Body of pancreas (tissue), 4 donors: ENCODE measurements at regions not wholly inside any gene's neighbourhood (a gene's known extent, or its start where the extent isn't known, plus 50 kb on each side); places are given as distances from the start of the nearest gene placed in this dataset.

Experiments
- ATAC-seq: fragments of 150-250 bp; one replicate; pipeline ENCODE4 v1.9.1; 2016
- DNase-seq, 4 donors: peaks; one replicate each; pipeline ENCODE4 v3.0.0-alpha.2; 2019
- H3K27ac ChIP-seq, 4 donors: fragments of 200-600 bp; sonication (generic); 1 replicate in 3 of 4; 2 replicates in 1 of 4; pipeline versions ENCODE4 v1.5.1 to v1.6.1; 2016 to 2019; ENCODE audit warnings: mild to moderate bottlenecking in 1 of 4, mixed read lengths in 1 of 4, moderate library complexity in 1 of 4
- H3K27me3 ChIP-seq, 2 donors: fragments of 200-600 bp; sonication (generic); one replicate each; pipeline ENCODE4 v1.6.0; 2016; ENCODE audit warnings: mild to moderate bottlenecking in 1 of 2
- H3K36me3 ChIP-seq, 2 donors: fragments of 200-600 bp; sonication (generic); replicated peaks in 1 of 2; 2 replicates each; pipeline ENCODE4 v1.5.1; 2016; ENCODE audit warnings: low read depth in 2 of 2; ENCODE audit not compliant: insufficient read depth in 1 of 2
- H3K4me1 ChIP-seq: fragments of 200-600 bp; sonication (generic); one replicate; pipeline ENCODE4 v1.6.0; 2016
- H3K4me3 ChIP-seq, 2 donors: fragments of 200-600 bp; sonication (generic); 1 replicate in 1 of 2; 2 replicates in 1 of 2; pipeline ENCODE4 v1.5.1; 2016 to 2019
- H3K9me3 ChIP-seq, 3 donors: fragments of 200-600 bp; sonication (generic); 1 replicate in 2 of 3; 2 replicates in 1 of 3; pipeline ENCODE4 v1.5.1; 2016
- POLR2A ChIP-seq, 3 donors: fragments of 450-650 bp; IDR thresholded peaks; one replicate each; pipeline ENCODE4 v1.6.1; 2016; ENCODE audit warnings: antibody characterized with exemption in 3 of 3, mild to moderate bottlenecking in 2 of 3
- WGBS, 2 donors: methylation state at CpG; one replicate each; pipeline ENCODE4 v1.1.5; 2017; 5-methylcytosine and 5-hydroxymethylcytosine counted together
- intact Hi-C: fragments of 100-400 bp; cut with DNase I; formaldehyde crosslinking; loops from one replicate; pipeline ENCODE4 v1.15.1; 2023
- TF ChIP-seq, protein P1 (sequence below), 7 experiments: fragments of 450-650 bp in 4 of 7; fragments of 200-600 bp in 3 of 7; sonication (generic) in 3 of 7; IDR thresholded peaks; one replicate each; pipeline ENCODE4 v1.5.1; 2016 to 2019; ENCODE audit warnings: antibody characterized with exemption in 7 of 7

DNA sequence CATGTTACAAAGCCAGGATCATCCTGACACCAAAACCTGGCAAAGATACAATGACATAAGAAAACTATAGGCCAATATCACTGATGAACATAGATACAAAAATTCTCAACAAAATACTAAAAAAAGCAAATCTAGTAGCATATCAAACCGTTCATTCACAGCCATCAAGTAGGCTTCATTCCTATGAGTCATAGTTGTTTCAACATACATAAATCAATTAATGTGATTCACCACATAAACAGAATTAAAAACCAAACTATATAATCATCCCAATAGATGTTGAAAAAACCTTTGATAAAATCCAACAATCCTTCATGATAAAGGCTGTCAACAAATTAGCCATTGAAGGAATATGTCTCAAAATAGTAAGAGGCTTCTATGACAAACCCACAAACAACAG lies 1007.2 kb upstream of the RAG2 start:
- Histone ChIP-seq H3K27ac (no peak overlapping the region), H3K27me3 (no peaks in the 10 kb centered on the region), H3K36me3 (no peaks in the 10 kb centered on the region), H3K9me3 (no peaks in the 10 kb centered on the region), H3K4me3 (no peak overlapping the region), H3K4me1 (no peaks in the 10 kb centered on the region)
- intact Hi-C loops, result no loop called here
- DNase-seq (no peak), ATAC-seq (no peak)
- no peak for TF ChIP-seq POLR2A (IDR thresholded peaks at IDR 0.05)
- TF ChIP-seq, protein P1, sequence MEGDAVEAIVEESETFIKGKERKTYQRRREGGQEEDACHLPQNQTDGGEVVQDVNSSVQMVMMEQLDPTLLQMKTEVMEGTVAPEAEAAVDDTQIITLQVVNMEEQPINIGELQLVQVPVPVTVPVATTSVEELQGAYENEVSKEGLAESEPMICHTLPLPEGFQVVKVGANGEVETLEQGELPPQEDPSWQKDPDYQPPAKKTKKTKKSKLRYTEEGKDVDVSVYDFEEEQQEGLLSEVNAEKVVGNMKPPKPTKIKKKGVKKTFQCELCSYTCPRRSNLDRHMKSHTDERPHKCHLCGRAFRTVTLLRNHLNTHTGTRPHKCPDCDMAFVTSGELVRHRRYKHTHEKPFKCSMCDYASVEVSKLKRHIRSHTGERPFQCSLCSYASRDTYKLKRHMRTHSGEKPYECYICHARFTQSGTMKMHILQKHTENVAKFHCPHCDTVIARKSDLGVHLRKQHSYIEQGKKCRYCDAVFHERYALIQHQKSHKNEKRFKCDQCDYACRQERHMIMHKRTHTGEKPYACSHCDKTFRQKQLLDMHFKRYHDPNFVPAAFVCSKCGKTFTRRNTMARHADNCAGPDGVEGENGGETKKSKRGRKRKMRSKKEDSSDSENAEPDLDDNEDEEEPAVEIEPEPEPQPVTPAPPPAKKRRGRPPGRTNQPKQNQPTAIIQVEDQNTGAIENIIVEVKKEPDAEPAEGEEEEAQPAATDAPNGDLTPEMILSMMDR (IDR thresholded peaks at IDR 0.05), result no peak
- WGBS, 2 donors, result 31 to 47% methylated on average over 1 of the region's 1 CpG

DNA sequence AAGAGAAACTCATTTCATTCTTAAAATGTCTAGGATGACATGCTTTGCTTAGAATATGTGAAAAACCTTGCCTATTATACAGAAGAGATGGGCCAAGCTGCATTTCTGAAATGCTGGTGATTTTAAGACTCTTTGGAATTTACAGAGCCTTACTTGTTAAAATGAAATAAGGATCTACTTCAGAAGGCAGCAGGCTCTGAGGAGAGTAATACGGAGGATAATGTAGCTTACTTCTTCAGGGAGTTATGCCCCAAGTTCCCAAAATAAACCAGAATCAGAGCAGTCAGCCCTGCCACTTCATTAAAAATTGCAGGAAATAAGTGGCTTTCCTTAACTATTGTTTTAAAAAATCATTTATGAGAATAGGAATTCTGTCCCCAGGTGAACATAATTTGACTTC lies 1000.3 kb upstream of the RAG2 start:
- Histone ChIP-seq H3K27me3 (no peaks in the 10 kb centered on the region), H3K36me3 (no peaks in the 10 kb centered on the region), H3K9me3 (no peaks in the 10 kb centered on the region), H3K4me1 (no peaks in the 10 kb centered on the region), H3K27ac (no peak overlapping the region), H3K4me3 (no peak overlapping the region)
- intact Hi-C loops, result no loop called here
- TF ChIP-seq, protein P1 (IDR thresholded peaks at IDR 0.05), result no peak
- TF ChIP-seq POLR2A (IDR thresholded peaks at IDR 0.05), result no peak
- WGBS, 2 donors, result 42 to 63% methylated on average over 1 of the region's 1 CpG
- DNase-seq, result no peak
- ATAC-seq, result no peak

- intact Hi-C loops, result no loop called here
- DNase-seq (no peak), ATAC-seq (no peak)
- H3K27ac ChIP-seq, result no peak overlapping the region
- no peaks in the 10 kb centered on the region for H3K36me3 ChIP-seq
- H3K4me1 ChIP-seq, result no peaks in the 10 kb centered on the region
- H3K9me3 ChIP-seq, result no peaks in the 10 kb centered on the region
- no peak overlapping the region for H3K4me3 ChIP-seq
- TF ChIP-seq POLR2A (IDR thresholded peaks at IDR 0.05), result no peak
- TF ChIP-seq, protein P1 (IDR thresholded peaks at IDR 0.05), result no peak
- 37 to 42% methylated on average over 2 of the region's 2 CpGs for WGBS, 2 donors
- no peaks in the 10 kb centered on the region for H3K27me3 ChIP-seq
Observed at GRCh38 chr11:37597776-37598175, 999.7 kb upstream of the RAG2 start.

GRCh38 chr11:37595845-37596244 lies 997.8 kb upstream of the RAG2 start:
- Histone ChIP-seq H3K36me3 (no peaks in the 10 kb centered on the region), H3K4me1 (no peaks in the 10 kb centered on the region), H3K4me3 (no peak overlapping the region), H3K27ac (no peak overlapping the region), H3K9me3 (no peaks in the 10 kb centered on the region), H3K27me3 (no peaks in the 10 kb centered on the region)
- no peak for ATAC-seq
- no peak for DNase-seq
- intact Hi-C loops, result no loop called here
- no peak for TF ChIP-seq POLR2A (IDR thresholded peaks at IDR 0.05)
- TF ChIP-seq, protein P1 (IDR thresholded peaks at IDR 0.05), result no peak
- 35 to 79% methylated on average over 1 of the region's 1 CpG for WGBS, 2 donors

DNA sequence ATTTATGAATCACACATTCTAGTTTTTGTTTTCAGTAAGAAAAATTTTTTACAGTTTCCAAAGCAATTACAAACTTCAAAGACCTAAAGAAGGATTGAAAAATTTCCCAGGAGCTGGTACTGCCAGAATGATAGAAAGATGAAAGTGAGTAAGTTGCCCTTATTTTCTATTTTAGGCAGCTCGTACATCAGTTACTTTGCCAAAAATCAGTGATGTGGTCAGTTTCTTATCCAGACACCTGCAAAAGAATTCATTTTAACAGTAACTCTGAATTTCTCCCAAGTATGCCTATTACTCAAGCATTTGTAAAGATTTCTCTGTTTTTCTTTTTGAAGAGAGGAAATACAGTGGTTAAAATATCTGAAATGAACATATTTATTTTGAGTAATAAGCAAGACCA lies 976.3 kb upstream of the RAG2 start:
- ATAC-seq (no peak), DNase-seq (no peak)
- Histone ChIP-seq H3K4me1 (no peaks in the 10 kb centered on the region), H3K4me3 (no peak overlapping the region), H3K9me3 (no peaks in the 10 kb centered on the region), H3K27ac (no peak overlapping the region), H3K36me3 (no peaks in the 10 kb centered on the region), H3K27me3 (no peaks in the 10 kb centered on the region)
- intact Hi-C loops, result no loop called here
- no peak for TF ChIP-seq POLR2A (IDR thresholded peaks at IDR 0.05)
- TF ChIP-seq, protein P1 (IDR thresholded peaks at IDR 0.05), result no peak
- 58 to 59% methylated on average over 1 of the region's 1 CpG for WGBS, 2 donors
